ENCODE measurements at regions not wholly inside any gene's neighbourhood (a gene's known extent, or its start where the extent isn't known, plus 50 kb on each side); places are given as distances from the start of the nearest gene placed in this dataset.

DNA sequence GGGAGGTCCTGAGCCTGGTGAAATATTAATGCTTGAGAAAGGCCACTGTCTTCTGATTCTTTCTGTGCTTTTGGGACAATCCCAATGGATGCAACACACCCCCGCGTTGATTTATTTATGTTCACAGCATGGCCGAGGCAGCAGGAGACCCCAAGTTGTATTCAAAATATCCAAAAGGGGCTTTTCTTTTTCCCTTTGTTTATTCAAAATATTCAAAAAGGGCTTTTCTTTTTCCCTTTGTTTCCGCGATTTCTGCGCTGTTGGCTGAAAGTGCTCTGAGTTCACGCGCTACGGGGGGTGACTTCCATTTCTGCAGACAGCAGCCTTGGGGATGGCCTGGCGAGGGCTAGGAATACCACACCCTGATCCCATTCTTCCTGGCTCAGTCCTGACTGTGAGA lies 59.5 kb upstream of the PPP2R3B start:
- TF ChIP-seq ZNF274 (IDR thresholded peaks at IDR 0.05; ENCODE audit: low read length) (no peak), ZNF274 (tag by site-specific recombination; IDR thresholded peaks at IDR 0.05; ENCODE audit: borderline replicate concordance) (no peak)
- TF ChIP-seq, protein P1, sequence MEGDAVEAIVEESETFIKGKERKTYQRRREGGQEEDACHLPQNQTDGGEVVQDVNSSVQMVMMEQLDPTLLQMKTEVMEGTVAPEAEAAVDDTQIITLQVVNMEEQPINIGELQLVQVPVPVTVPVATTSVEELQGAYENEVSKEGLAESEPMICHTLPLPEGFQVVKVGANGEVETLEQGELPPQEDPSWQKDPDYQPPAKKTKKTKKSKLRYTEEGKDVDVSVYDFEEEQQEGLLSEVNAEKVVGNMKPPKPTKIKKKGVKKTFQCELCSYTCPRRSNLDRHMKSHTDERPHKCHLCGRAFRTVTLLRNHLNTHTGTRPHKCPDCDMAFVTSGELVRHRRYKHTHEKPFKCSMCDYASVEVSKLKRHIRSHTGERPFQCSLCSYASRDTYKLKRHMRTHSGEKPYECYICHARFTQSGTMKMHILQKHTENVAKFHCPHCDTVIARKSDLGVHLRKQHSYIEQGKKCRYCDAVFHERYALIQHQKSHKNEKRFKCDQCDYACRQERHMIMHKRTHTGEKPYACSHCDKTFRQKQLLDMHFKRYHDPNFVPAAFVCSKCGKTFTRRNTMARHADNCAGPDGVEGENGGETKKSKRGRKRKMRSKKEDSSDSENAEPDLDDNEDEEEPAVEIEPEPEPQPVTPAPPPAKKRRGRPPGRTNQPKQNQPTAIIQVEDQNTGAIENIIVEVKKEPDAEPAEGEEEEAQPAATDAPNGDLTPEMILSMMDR (tag by site-specific recombination; IDR thresholded peaks at IDR 0.05), result no peak
- TF ChIP-seq, protein P2, sequence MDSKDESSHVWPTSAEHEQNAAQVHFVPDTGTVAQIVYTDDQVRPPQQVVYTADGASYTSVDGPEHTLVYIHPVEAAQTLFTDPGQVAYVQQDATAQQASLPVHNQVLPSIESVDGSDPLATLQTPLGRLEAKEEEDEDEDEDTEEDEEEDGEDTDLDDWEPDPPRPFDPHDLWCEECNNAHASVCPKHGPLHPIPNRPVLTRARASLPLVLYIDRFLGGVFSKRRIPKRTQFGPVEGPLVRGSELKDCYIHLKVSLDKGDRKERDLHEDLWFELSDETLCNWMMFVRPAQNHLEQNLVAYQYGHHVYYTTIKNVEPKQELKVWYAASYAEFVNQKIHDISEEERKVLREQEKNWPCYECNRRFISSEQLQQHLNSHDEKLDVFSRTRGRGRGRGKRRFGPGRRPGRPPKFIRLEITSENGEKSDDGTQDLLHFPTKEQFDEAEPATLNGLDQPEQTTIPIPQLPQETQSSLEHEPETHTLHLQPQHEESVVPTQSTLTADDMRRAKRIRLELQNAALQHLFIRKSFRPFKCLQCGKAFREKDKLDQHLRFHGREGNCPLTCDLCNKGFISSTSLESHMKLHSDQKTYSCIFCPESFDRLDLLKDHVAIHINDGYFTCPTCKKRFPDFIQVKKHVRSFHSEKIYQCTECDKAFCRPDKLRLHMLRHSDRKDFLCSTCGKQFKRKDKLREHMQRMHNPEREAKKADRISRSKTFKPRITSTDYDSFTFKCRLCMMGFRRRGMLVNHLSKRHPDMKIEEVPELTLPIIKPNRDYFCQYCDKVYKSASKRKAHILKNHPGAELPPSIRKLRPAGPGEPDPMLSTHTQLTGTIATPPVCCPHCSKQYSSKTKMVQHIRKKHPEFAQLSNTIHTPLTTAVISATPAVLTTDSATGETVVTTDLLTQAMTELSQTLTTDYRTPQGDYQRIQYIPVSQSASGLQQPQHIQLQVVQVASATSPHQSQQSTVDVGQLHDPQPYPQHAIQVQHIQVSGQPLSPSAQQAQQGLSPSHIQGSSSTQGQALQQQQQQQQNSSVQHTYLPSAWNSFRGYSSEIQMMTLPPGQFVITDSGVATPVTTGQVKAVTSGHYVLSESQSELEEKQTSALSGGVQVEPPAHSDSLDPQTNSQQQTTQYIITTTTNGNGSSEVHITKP (tag by site-specific recombination; IDR thresholded peaks at IDR 0.05), result no peak

All from HEK293 (cell line).